Body of pancreas (tissue), 4 donors: ENCODE measurements at regions not wholly inside any gene's neighbourhood (a gene's known extent, or its start where the extent isn't known, plus 50 kb on each side); places are given as distances from the start of the nearest gene placed in this dataset.

ENCODE experiments used
- POLR2A ChIP-seq, 3 donors: fragments of 450-650 bp; IDR thresholded peaks; one replicate each; pipeline ENCODE4 v1.6.1; 2016; ENCODE audit warnings: antibody characterized with exemption in 3 of 3, mild to moderate bottlenecking in 2 of 3
- TF ChIP-seq, protein P1 (sequence below), 7 experiments: fragments of 450-650 bp in 4 of 7; fragments of 200-600 bp in 3 of 7; sonication (generic) in 3 of 7; IDR thresholded peaks; one replicate each; pipeline ENCODE4 v1.5.1; 2016 to 2019; ENCODE audit warnings: antibody characterized with exemption in 7 of 7

DNA sequence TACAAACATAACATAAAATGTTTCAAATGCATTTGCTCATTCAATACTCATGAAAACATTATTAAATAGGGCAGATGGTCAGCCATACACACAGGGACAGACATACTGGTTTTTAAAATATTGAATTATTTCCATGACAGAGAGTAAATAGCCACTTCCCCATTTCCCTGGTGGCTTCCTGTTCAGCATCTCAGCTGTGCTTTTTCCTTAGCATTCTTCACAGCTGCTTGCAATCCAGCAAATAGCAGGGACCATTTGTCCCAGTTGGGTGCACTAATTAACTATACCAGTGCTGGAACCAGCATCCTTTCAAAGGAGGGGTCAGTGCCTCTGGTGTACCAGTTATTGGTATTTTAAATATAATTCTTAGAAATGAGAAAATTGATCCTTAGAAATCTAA is 964.7 kb downstream of the RAB28 start:
- TF ChIP-seq, protein P1, sequence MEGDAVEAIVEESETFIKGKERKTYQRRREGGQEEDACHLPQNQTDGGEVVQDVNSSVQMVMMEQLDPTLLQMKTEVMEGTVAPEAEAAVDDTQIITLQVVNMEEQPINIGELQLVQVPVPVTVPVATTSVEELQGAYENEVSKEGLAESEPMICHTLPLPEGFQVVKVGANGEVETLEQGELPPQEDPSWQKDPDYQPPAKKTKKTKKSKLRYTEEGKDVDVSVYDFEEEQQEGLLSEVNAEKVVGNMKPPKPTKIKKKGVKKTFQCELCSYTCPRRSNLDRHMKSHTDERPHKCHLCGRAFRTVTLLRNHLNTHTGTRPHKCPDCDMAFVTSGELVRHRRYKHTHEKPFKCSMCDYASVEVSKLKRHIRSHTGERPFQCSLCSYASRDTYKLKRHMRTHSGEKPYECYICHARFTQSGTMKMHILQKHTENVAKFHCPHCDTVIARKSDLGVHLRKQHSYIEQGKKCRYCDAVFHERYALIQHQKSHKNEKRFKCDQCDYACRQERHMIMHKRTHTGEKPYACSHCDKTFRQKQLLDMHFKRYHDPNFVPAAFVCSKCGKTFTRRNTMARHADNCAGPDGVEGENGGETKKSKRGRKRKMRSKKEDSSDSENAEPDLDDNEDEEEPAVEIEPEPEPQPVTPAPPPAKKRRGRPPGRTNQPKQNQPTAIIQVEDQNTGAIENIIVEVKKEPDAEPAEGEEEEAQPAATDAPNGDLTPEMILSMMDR (IDR thresholded peaks at IDR 0.05), result no peak
- TF ChIP-seq POLR2A (IDR thresholded peaks at IDR 0.05), result no peak
